Karpas-422 (cell line): ENCODE measurements at regions not wholly inside any gene's neighbourhood (a gene's known extent, or its start where the extent isn't known, plus 50 kb on each side); places are given as distances from the start of the nearest gene placed in this dataset. TPM values are rescaled to one million over a fixed set of nuclear protein-coding genes. Genes with fewer than 3 reads are reported as not detected.

ENCODE experiments used
- DNase-seq: peaks from one replicate; pipeline ENCODE4 v3.0.0-alpha.2; 2015
- H2AFZ ChIP-seq: fragments of 200-600 bp; sonication (generic); 2 replicates; pipeline ENCODE4 v1.6.1; 2014; ENCODE audit warnings: antibody characterized with exemption, low read length, mixed read lengths
- H3K27ac ChIP-seq: fragments of 200-600 bp; sonication (generic); 2 replicates; pipeline ENCODE4 v1.5.1; 2014; ENCODE audit warnings: mild to moderate bottlenecking, low read length, moderate library complexity
- H3K27me3 ChIP-seq: fragments of 200-600 bp; sonication (generic); 2 replicates; pipeline ENCODE4 v1.6.1; 2014; ENCODE audit warnings: low read length, mixed read lengths
- H3K36me3 ChIP-seq: fragments of 200-600 bp; sonication (generic); 2 replicates; pipeline ENCODE4 v1.6.1; 2014; ENCODE audit warnings: low read length, mixed read lengths; ENCODE audit not compliant: insufficient read depth
- H3K4me1 ChIP-seq: fragments of 200-600 bp; sonication (generic); 2 replicates; pipeline ENCODE4 v1.6.1; 2014; ENCODE audit warnings: mild to moderate bottlenecking, low read length, mixed read lengths
- H3K4me2 ChIP-seq: fragments of 200-600 bp; sonication (generic); 2 replicates; pipeline ENCODE4 v1.6.1; 2014; ENCODE audit warnings: low read length, low read depth, mild to moderate bottlenecking; ENCODE audit not compliant: poor library complexity, severe bottlenecking
- H3K4me3 ChIP-seq: fragments of 200-600 bp; sonication (generic); 2 replicates; pipeline ENCODE4 v1.5.1; 2014; ENCODE audit warnings: mild to moderate bottlenecking, antibody characterized with exemption, low read length, mixed read lengths
- H3K79me2 ChIP-seq: fragments of 200-600 bp; sonication (generic); 2 replicates; pipeline ENCODE4 v1.6.1; 2014; ENCODE audit warnings: mild to moderate bottlenecking, low read length, mixed read lengths
- H3K9ac ChIP-seq: fragments of 200-600 bp; sonication (generic); 2 replicates; pipeline ENCODE4 v1.6.0; 2014; ENCODE audit warnings: low read length
- H3K9me2 ChIP-seq: fragments of 200-600 bp; sonication (generic), shearing (Covaris generic); replicated peaks from 2 replicates; pipeline ENCODE4 v1.6.0; 2014; ENCODE audit warnings: mild to moderate bottlenecking, low read length, moderate library complexity; ENCODE audit not compliant: insufficient read depth
- H3K9me3 ChIP-seq: fragments of 300-700, 200-600 bp; sonication (generic); 2 replicates; pipeline ENCODE4 v1.6.1; 2014; ENCODE audit warnings: low read length, mixed read lengths
- H4K20me1 ChIP-seq: fragments of 200-600 bp; sonication (generic); 2 replicates; pipeline ENCODE4 v1.6.1; 2014; ENCODE audit warnings: mild to moderate bottlenecking, antibody characterized with exemption, low read length, low read depth; ENCODE audit not compliant: insufficient read depth
- small RNA-seq: library from RNA; depleted of rRNA; stranded (forward); fragments of <200 nt; gene quantifications from one replicate; pipeline ENCODE3, GENCODE V24; 2014

- H3K36me3 ChIP-seq, result no peaks in the 10 kb centered on the region
- H3K4me3 ChIP-seq, result no peak overlapping the region
- H4K20me1 ChIP-seq, result no peaks in the 10 kb centered on the region
- no peak overlapping the region for H3K4me2 ChIP-seq
- H3K79me2 ChIP-seq, result no peaks in the 10 kb centered on the region
- H2AFZ ChIP-seq, result no peak overlapping the region
- no peak overlapping the region for H3K27ac ChIP-seq
- H3K9me3 ChIP-seq, result no peaks in the 10 kb centered on the region
- no peaks in the 10 kb centered on the region for H3K9me2 ChIP-seq
- no peaks in the 10 kb centered on the region for H3K4me1 ChIP-seq
- H3K27me3 ChIP-seq, result no peaks in the 10 kb centered on the region
- DNase-seq, result no peak
- no peak overlapping the region for H3K9ac ChIP-seq
Measured at GRCh38 chrX:147850875-147851274, 60.8 kb upstream of the FMR1 start.

- no peaks in the 10 kb centered on the region for H3K9me2 ChIP-seq
- H2AFZ ChIP-seq, result no peak overlapping the region
- no peaks in the 10 kb centered on the region for H4K20me1 ChIP-seq
- no peak for DNase-seq
- no peaks in the 10 kb centered on the region for H3K36me3 ChIP-seq
- H3K9me3 ChIP-seq, result no peaks in the 10 kb centered on the region
- H3K27me3 ChIP-seq, result no peaks in the 10 kb centered on the region
- no peaks in the 10 kb centered on the region for H3K4me1 ChIP-seq
- H3K9ac ChIP-seq, result no peak overlapping the region
- no peak overlapping the region for H3K4me2 ChIP-seq
- no peaks in the 10 kb centered on the region for H3K79me2 ChIP-seq
- no peak overlapping the region for H3K27ac ChIP-seq
- no peak overlapping the region for H3K4me3 ChIP-seq
Measured at GRCh38 chrX:147853701-147854100, 58.0 kb upstream of the FMR1 start.

GRCh38 chrX:147859666-147860065 lies 52.1 kb upstream of the FMR1 start:
- Histone ChIP-seq H3K79me2 (no peaks in the 10 kb centered on the region), H3K4me3 (no peak overlapping the region), H3K4me2 (no peak overlapping the region), H3K27me3 (no peaks in the 10 kb centered on the region), H2AFZ (no peak overlapping the region), H4K20me1 (no peaks in the 10 kb centered on the region), H3K9ac (no peak overlapping the region), H3K36me3 (no peaks in the 10 kb centered on the region), H3K27ac (no peak overlapping the region), H3K4me1 (no peaks in the 10 kb centered on the region), H3K9me2 (0 out of 2 replicates have a peak, but pooled peaks cover 3% of the 10 kb centered on the region), H3K9me3 (no peaks in the 10 kb centered on the region)
- DNase-seq, result no peak

Small RNA genes lying in the stretch of these regions (small RNA-seq; reads per million reads assigned to genes)
- not detected for gene AC016925.1
- not detected for gene AC016925.2
- gene AL009048.1, result not detected
- gene AL096861.1, result not detected
- gene RNU6-382P, result not detected
